SK-N-SH (cell line): ENCODE measurements at regions not wholly inside any gene's neighbourhood (a gene's known extent, or its start where the extent isn't known, plus 50 kb on each side); places are given as distances from the start of the nearest gene placed in this dataset.
A peak's percentile ranks its signal among the peaks of the same experiment; 100 is the strongest.

Experiments
- CTCF ChIA-PET: fragments of 300-600, 350-600 bp; formaldehyde crosslinking; extraction: SDS; loops from one replicate; lab custom pipeline; 2021; lab: Yijun Ruan, JAX
- POLR2A ChIA-PET: fragments of 350-600 bp; sonication (Branson Sonifier 250); formaldehyde crosslinking; extraction: SDS; loops from one replicate; lab custom pipeline; 2020; ENCODE audit warnings: antibody characterized with exemption, inconsistent platforms; lab: Yijun Ruan, JAX
- DNase-seq: peaks from one replicate; pipeline ENCODE4 v3.0.0; 2012
- H2AFZ ChIP-seq: fragments of 200-600 bp; sonication (generic); 2 replicates; pipeline ENCODE4 v1.8.1; 2016; ENCODE audit warnings: antibody characterized with exemption, mild to moderate bottlenecking, low read depth
- H3F3A ChIP-seq: fragments of 200-600 bp; sonication (generic); replicated peaks from 2 replicates; pipeline ENCODE3; 2016; ENCODE audit warnings: antibody characterized with exemption, mild to moderate bottlenecking; ENCODE audit not compliant: insufficient read depth
- H3K27ac ChIP-seq, 2 experiments: fragments of 200-500 bp in 1 of 2; fragments of 200-600 bp in 1 of 2; sonication (Bioruptor generic) in 1 of 2; sonication (generic), shearing (Covaris generic) in 1 of 2; 2 replicates each; pipeline versions ENCODE4 v1.5.1 to v1.6.1; 2014 to 2016; ENCODE audit warnings: low read depth in 2 of 2, inconsistent platforms in 1 of 2, low read length in 1 of 2, mild to moderate bottlenecking in 1 of 2, mixed read lengths in 1 of 2
- H3K27me3 ChIP-seq: fragments of 200-600 bp; sonication (generic), shearing (Covaris generic); 2 replicates; pipeline ENCODE4 v1.6.1; 2016; ENCODE audit warnings: mixed run types; ENCODE audit not compliant: insufficient read depth
- H3K36me3 ChIP-seq, 2 experiments: fragments of 200-500 bp in 1 of 2; fragments of 200-600 bp in 1 of 2; sonication (Bioruptor generic) in 1 of 2; sonication (generic) in 1 of 2; replicated peaks in 1 of 2; 2 replicates each; pipeline versions ENCODE3 to v1.5.1; 2014 to 2016; ENCODE audit warnings: low read length in 1 of 2, mild to moderate bottlenecking in 1 of 2; ENCODE audit not compliant: insufficient read depth in 2 of 2, control insufficient read depth in 1 of 2
- H3K4me1 ChIP-seq, 2 experiments: fragments of 200-500 bp in 1 of 2; fragments of 200-600 bp in 1 of 2; sonication (Bioruptor generic) in 1 of 2; sonication (generic), shearing (Covaris generic) in 1 of 2; 2 replicates each; pipeline versions ENCODE4 v1.5.1 to v1.6.1; 2014 to 2016; ENCODE audit warnings: low read depth in 1 of 2, low read length in 1 of 2, mixed run types in 1 of 2; ENCODE audit not compliant: insufficient read depth in 2 of 2, control insufficient read depth in 1 of 2
- H3K4me2 ChIP-seq: fragments of 200-600 bp; sonication (generic), shearing (Covaris generic); 2 replicates; pipeline ENCODE4 v1.6.1; 2017; ENCODE audit warnings: mixed run types
- H3K4me3 ChIP-seq, 2 experiments: fragments of 200-500 bp in 1 of 2; fragments of 200-600 bp in 1 of 2; sonication (Bioruptor generic) in 1 of 2; sonication (generic), shearing (Covaris generic) in 1 of 2; 2 replicates each; pipeline versions ENCODE4 v1.5.1 to v1.8.1; 2014 to 2016; ENCODE audit warnings: low read depth in 2 of 2, inconsistent platforms in 1 of 2, low read length in 1 of 2, mild to moderate bottlenecking in 1 of 2, mixed read lengths in 1 of 2, moderate library complexity in 1 of 2
- H3K79me2 ChIP-seq: fragments of 200-600 bp; sonication (generic); 2 replicates; pipeline ENCODE4 v1.8.1; 2017; ENCODE audit warnings: mild to moderate bottlenecking; ENCODE audit not compliant: insufficient read depth
- H3K9ac ChIP-seq: fragments of 200-600 bp; sonication (generic); 2 replicates; pipeline ENCODE4 v1.6.1; 2017; ENCODE audit warnings: mixed run types
- H3K9me2 ChIP-seq: fragments of 200-600 bp; sonication (generic); 2 replicates; pipeline ENCODE4 v1.6.1; 2017; ENCODE audit warnings: mixed run types
- H3K9me3 ChIP-seq: fragments of 200-600 bp; sonication (generic); 2 replicates; pipeline ENCODE4 v1.6.1; 2017; ENCODE audit warnings: mixed run types, mild to moderate bottlenecking, moderate library complexity
- H4K20me1 ChIP-seq: fragments of 200-600 bp; sonication (generic); 2 replicates; pipeline ENCODE4 v1.6.1; 2017; ENCODE audit warnings: mild to moderate bottlenecking, mixed run types; ENCODE audit not compliant: insufficient read depth
- ELF1 ChIP-seq: IDR thresholded peaks from 2 replicates; pipeline ENCODE4 v1.4.0; 2012
- EP300 ChIP-seq, 2 experiments: IDR thresholded peaks; 2 replicates each; pipeline versions ENCODE4 v1.4.0 to v1.6.1; 2012; ENCODE audit warnings: borderline replicate concordance in 1 of 2, low read depth in 1 of 2, low read length in 1 of 2
- FOXJ3 ChIP-seq: sonication (generic); formaldehyde crosslinking; IDR thresholded peaks from 2 replicates; pipeline ENCODE4 v1.5.1; 2020; ENCODE audit warnings: mild to moderate bottlenecking, missing genetic modification reagents
- IRF3 ChIP-seq: fragments of 150-350 bp; IDR thresholded peaks from 2 replicates; pipeline ENCODE4 v1.6.1; 2016; ENCODE audit warnings: mild to moderate bottlenecking, low read depth, low read length
- MAX ChIP-seq: IDR thresholded peaks from 2 replicates; pipeline ENCODE4 v1.4.0; 2012; ENCODE audit warnings: low read depth
- MXI1 ChIP-seq: IDR thresholded peaks from 2 replicates; pipeline ENCODE4 v1.6.1; 2012; ENCODE audit warnings: mild to moderate bottlenecking, low read depth, low read length, improper control_type of control experiment
- NRF1 ChIP-seq: IDR thresholded peaks from 2 replicates; pipeline ENCODE4 v1.6.1; 2012; ENCODE audit warnings: low read depth, mild to moderate bottlenecking, low read length
- POLR2AphosphoS5 ChIP-seq: IDR thresholded peaks from 2 replicates; pipeline ENCODE4 v1.6.1; 2012; ENCODE audit warnings: low read depth, low read length
- RXRA ChIP-seq: IDR thresholded peaks from 2 replicates; pipeline ENCODE4 v1.4.0; 2012; ENCODE audit warnings: low read depth, mild to moderate bottlenecking, borderline replicate concordance
- SMC3 ChIP-seq: IDR thresholded peaks from 2 replicates; pipeline ENCODE4 v1.6.1; 2012; ENCODE audit warnings: low read depth, low read length, improper control_type of control experiment
- USF2 ChIP-seq: fragments of 150-350 bp; IDR thresholded peaks from 2 replicates; pipeline ENCODE4 v1.6.1; 2017; ENCODE audit warnings: antibody characterized with exemption, low read length, low read depth, borderline replicate concordance
- WGBS: methylation state at CpG from one replicate; pipeline ENCODE4 v1.1.6; 2017; ENCODE audit warnings: low lambda C conversion rate; 5-methylcytosine and 5-hydroxymethylcytosine counted together

- H3K27me3 ChIP-seq = no peaks in the 10 kb centered on the region
- no peak overlapping the region for H3K27ac ChIP-seq
- ChIA-PET POLR2A (no interaction called here), CTCF (no interaction called here)
- H3K79me2 ChIP-seq = no peaks in the 10 kb centered on the region
- H3F3A ChIP-seq = no peaks in the 10 kb centered on the region
- H3K9me2 ChIP-seq = no peaks in the 10 kb centered on the region
- no peaks in the 10 kb centered on the region for H3K9me3 ChIP-seq
- no peaks in the 10 kb centered on the region for H3K4me1 ChIP-seq
- no peak overlapping the region for H3K4me2 ChIP-seq
- no peak overlapping the region for H2AFZ ChIP-seq
- H4K20me1 ChIP-seq = no peaks in the 10 kb centered on the region
- H3K4me3 ChIP-seq = no peak overlapping the region
- TF ChIP-seq SMC3 = no peak
- TF ChIP-seq EP300 (IDR thresholded peaks at IDR 0.05; ENCODE audit: borderline replicate concordance in 1 of 2, low read depth in 1 of 2, low read length in 1 of 2) = peak in 1 of 2 experiments; percentile 7; a peak in 1 of 4 replicates
- no peaks in the 10 kb centered on the region for H3K36me3 ChIP-seq
- H3K9ac ChIP-seq = no peak overlapping the region
- DNase-seq = no peak
- WGBS = 21% methylated on average over 1 of the region's 1 CpG
Measured at GRCh38 chr13:88752041-88752440, 1080.9 kb downstream of the SLITRK5 start.

- no peaks in the 10 kb centered on the region for H3K9me2 ChIP-seq
- H3K4me3 ChIP-seq = no peak overlapping the region
- no peaks in the 10 kb centered on the region for H4K20me1 ChIP-seq
- H3F3A ChIP-seq = no peaks in the 10 kb centered on the region
- TF ChIP-seq EP300 (IDR thresholded peaks at IDR 0.05; ENCODE audit: borderline replicate concordance in 1 of 2, low read depth in 1 of 2, low read length in 1 of 2) = no peak
- TF ChIP-seq ELF1 = no peak
- no peak for TF ChIP-seq USF2
- TF ChIP-seq NRF1 = no peak
- no peak for TF ChIP-seq MXI1
- TF ChIP-seq RXRA = no peak
- TF ChIP-seq FOXJ3 (CRISPR knock-in tag) = no peak
- no peak for TF ChIP-seq POLR2AphosphoS5
- TF ChIP-seq IRF3 = no peak
- no peak for TF ChIP-seq MAX
- no peaks in the 10 kb centered on the region for H3K36me3 ChIP-seq
- no peaks in the 10 kb centered on the region for H3K4me1 ChIP-seq
- ChIA-PET POLR2A (no interaction called here), CTCF (interaction anchor here (2.1 kb wide), 1 partner anchor 41 kb away, joined by 8 read pairs; no protein-coding TSS in a partner anchor)
- H3K9me3 ChIP-seq = no peaks in the 10 kb centered on the region
- no peak overlapping the region for H2AFZ ChIP-seq
- H3K79me2 ChIP-seq = no peaks in the 10 kb centered on the region
- H3K27ac ChIP-seq = no peak overlapping the region
- H3K9ac ChIP-seq = no peak overlapping the region
- H3K27me3 ChIP-seq = no peaks in the 10 kb centered on the region
- no peak overlapping the region for H3K4me2 ChIP-seq
- no peak for DNase-seq
- 36% methylated on average over 1 of the region's 1 CpG for WGBS
Measured at GRCh38 chr13:88754141-88754540, 1083.0 kb downstream of the SLITRK5 start.
